Uterus (tissue), 3 donors: ENCODE measurements at regions not wholly inside any gene's neighbourhood (a gene's known extent, or its start where the extent isn't known, plus 50 kb on each side); places are given as distances from the start of the nearest gene placed in this dataset.

Experiments
- DNase-seq, 2 donors: peaks; one replicate each; pipeline ENCODE4 v3.0.0-alpha.2; 2019 to 2020
- H3K27ac ChIP-seq, 2 donors: fragments of 200-600 bp; sonication (generic); 1 replicate in 1 of 2; 2 replicates in 1 of 2; pipeline ENCODE4 v1.5.1; 2016 to 2018
- H3K27me3 ChIP-seq, 2 donors: fragments of 200-600 bp; sonication (generic); one replicate each; pipeline ENCODE4 v1.5.1; 2018 to 2019; ENCODE audit warnings: control low read depth in 1 of 2
- H3K36me3 ChIP-seq, 2 donors: fragments of 200-600 bp; sonication (generic); one replicate each; pipeline ENCODE4 v1.5.1; 2019; ENCODE audit warnings: control low read depth in 1 of 2
- H3K4me1 ChIP-seq, 2 donors: fragments of 200-600 bp; sonication (generic); one replicate each; pipeline ENCODE4 v1.5.1; 2018 to 2019; ENCODE audit warnings: control low read depth in 1 of 2
- H3K4me3 ChIP-seq, 2 donors: fragments of 200-600 bp; sonication (generic); 1 replicate in 1 of 2; 2 replicates in 1 of 2; pipeline ENCODE4 v1.5.1; 2018 to 2019; ENCODE audit warnings: mild to moderate bottlenecking in 1 of 2
- H3K9me3 ChIP-seq, 2 donors: fragments of 200-600 bp; sonication (generic); one replicate each; pipeline ENCODE4 v1.5.1; 2019; ENCODE audit warnings: control low read depth in 1 of 2
- POLR2A ChIP-seq, 2 donors: fragments of 450-650 bp; IDR thresholded peaks; one replicate each; pipeline ENCODE4 v1.6.1; 2016; ENCODE audit warnings: antibody characterized with exemption in 2 of 2, mild to moderate bottlenecking in 1 of 2, moderate library complexity in 1 of 2
- intact Hi-C: fragments of 100-400 bp; cut with DNase I; formaldehyde crosslinking; loops from one replicate; pipeline ENCODE4 v1.15.1; 2023; ENCODE audit warnings: low total_unique reads
- TF ChIP-seq, protein P1 (sequence below), 4 experiments: fragments of 200-600 bp in 2 of 4; fragments of 450-650 bp in 2 of 4; sonication (generic) in 2 of 4; IDR thresholded peaks; one replicate each; pipeline ENCODE4 v1.5.1; 2016 to 2019; ENCODE audit warnings: antibody characterized with exemption in 4 of 4, mild to moderate bottlenecking in 2 of 4, moderate library complexity in 1 of 4
- donor health status: DM: yes; HTN: yes; CAD: no.

DNA sequence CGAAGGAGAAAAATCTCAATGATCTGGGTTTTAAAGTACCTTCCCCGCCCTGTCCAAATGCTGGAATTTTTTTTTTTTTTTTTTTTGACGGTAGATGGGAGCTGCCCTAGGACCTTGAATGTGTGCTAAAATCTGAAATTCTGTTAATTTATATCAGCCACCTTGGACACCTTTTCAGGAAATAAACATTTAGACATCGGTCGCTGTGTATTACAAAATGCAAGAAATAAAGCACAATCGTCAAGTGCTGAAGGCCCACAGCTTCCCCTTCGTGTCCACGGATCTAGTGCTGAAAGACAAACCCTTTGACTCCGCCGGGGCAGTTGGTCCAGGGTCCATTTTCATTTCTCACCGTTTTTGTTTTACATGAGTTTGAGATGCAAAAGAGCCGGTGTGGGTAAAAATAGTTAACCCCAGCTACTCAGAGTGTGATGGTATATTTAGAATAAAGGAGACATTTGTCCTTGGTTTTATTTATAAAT is 90.2 kb upstream of the CHD2 start:
- H3K4me1 ChIP-seq = no peaks in the 10 kb centered on the region
- peak overlapping the region; percentile 42 to 65 for H3K4me3 ChIP-seq
- no peaks in the 10 kb centered on the region for H3K9me3 ChIP-seq
- H3K27me3 ChIP-seq = no peaks in the 10 kb centered on the region
- no peaks in the 10 kb centered on the region for H3K36me3 ChIP-seq
- DNase-seq = peak in 1 of 2 donors; percentile 53
- no peak for TF ChIP-seq POLR2A (IDR thresholded peaks at IDR 0.05)
- TF ChIP-seq, protein P1, sequence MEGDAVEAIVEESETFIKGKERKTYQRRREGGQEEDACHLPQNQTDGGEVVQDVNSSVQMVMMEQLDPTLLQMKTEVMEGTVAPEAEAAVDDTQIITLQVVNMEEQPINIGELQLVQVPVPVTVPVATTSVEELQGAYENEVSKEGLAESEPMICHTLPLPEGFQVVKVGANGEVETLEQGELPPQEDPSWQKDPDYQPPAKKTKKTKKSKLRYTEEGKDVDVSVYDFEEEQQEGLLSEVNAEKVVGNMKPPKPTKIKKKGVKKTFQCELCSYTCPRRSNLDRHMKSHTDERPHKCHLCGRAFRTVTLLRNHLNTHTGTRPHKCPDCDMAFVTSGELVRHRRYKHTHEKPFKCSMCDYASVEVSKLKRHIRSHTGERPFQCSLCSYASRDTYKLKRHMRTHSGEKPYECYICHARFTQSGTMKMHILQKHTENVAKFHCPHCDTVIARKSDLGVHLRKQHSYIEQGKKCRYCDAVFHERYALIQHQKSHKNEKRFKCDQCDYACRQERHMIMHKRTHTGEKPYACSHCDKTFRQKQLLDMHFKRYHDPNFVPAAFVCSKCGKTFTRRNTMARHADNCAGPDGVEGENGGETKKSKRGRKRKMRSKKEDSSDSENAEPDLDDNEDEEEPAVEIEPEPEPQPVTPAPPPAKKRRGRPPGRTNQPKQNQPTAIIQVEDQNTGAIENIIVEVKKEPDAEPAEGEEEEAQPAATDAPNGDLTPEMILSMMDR (IDR thresholded peaks at IDR 0.05) = no peak
- intact Hi-C loops = loop anchor here (5.0 kb wide), 2 partner anchors 92 to 107 kb away; partner anchors contain the start of gene CHD2
- H3K27ac ChIP-seq = peak overlapping the region; percentile 88 to 99

DNA sequence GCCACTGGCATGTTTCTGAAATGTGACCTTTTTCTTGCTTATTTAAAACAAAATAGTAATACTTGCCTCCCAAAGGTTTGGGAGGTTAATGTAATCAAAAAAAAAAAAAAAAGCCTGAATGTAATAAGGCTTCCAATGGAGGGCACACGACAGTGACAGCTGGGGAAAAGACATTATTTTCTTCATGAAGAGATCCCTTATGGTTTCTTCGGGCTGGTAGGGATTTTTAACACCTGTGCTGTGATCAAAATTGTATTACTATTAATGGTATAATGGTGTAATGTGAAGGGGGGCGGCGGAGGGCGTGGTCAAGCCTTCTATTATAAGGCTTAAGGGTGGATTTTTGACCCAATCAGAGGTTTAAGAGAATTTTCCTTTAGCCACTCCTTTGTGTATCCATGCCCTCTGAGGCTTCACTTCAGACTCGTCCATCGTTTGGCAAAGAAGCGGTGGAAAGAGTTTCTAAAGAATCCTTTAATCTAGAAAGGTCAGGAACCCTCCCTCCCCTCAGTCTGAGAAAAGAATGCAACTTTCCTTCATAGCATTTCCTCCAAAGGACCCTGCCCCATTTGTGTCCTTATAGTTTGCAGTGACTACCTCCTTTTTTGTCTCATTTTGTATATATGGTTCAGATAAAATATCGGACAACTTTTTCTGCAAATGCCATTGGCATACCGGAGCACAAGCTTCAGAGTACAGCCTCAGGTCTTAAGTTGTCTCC is 89.5 kb upstream of the CHD2 start:
- H3K4me3 ChIP-seq = peak overlapping the region; percentile 12 to 42
- peak overlapping the region; percentile 88 to 99 for H3K27ac ChIP-seq
- H3K36me3 ChIP-seq = no peaks in the 10 kb centered on the region
- no peaks in the 10 kb centered on the region for H3K4me1 ChIP-seq
- no peaks in the 10 kb centered on the region for H3K27me3 ChIP-seq
- no peaks in the 10 kb centered on the region for H3K9me3 ChIP-seq
- intact Hi-C loops = no loop called here
- TF ChIP-seq POLR2A (IDR thresholded peaks at IDR 0.05) = peak; percentile 12 to 24
- TF ChIP-seq, protein P1 (IDR thresholded peaks at IDR 0.05) = no peak
- peak; percentile 60 to 85 for DNase-seq

DNA sequence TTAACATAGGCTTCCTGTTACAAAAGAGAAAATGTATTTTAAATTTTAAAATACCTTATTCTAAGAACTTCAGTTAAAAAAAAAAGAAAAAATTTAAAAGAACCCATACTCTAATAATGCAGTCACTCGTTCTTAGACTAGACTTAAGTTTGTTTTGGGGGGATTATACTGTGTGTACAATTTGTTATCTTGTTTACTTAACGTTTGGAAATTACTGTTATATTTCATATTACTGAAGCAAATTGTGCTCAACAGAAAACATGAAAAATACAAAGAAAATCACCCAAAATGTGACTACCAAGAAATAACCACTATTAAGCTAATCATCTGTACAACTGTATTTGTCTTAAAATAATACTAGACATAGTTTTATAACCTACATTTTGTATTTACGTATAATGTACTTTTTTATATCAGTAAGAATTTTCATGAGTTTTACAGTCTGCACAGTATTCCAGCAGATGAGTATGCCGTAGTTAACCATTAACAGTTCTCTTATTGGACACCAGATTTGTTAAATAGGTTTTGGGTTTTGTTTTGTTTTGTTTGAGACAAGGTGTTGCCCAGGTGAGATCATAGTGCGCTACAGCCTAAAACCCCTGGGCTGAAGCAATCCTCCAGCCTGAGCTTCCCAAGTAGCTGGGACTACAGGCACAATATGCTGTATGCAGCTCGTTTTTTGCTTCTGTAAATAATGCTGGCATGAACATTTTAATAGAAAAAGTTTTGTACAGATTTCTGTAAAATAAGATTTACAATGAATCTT is 88.8 kb upstream of the CHD2 start:
- Histone ChIP-seq H3K9me3 (no peaks in the 10 kb centered on the region), H3K27me3 (no peaks in the 10 kb centered on the region), H3K27ac (peak overlapping the region; percentile 88 to 99), H3K4me3 (peak overlapping the region; percentile 12 to 42), H3K36me3 (no peaks in the 10 kb centered on the region), H3K4me1 (no peaks in the 10 kb centered on the region)
- DNase-seq = peak in 1 of 2 donors; percentile 13
- intact Hi-C loops = no loop called here
- peak in 1 of 2 donors; percentile 10 for TF ChIP-seq POLR2A (IDR thresholded peaks at IDR 0.05)
- TF ChIP-seq, protein P1 (IDR thresholded peaks at IDR 0.05) = no peak

DNA sequence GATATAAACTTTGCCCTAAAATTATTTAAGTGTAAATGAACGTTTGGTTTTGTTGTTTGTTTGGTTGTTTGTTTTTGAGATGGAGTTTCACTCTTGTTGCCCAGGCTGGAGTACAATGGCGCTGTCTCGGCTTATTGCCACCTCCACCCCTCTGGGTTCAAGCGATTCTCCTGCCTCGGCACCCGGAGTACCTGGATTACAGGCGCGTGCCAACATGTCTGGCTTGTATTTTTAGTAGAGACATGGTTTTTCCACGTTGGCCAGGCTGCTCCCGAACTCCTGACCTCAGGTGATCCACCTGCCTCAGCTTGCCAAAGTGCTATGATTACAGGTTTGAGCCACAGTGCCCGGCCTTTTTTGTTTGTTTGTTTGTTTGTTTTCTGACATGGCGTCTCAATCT is 87.9 kb upstream of the CHD2 start:
- peak in 1 of 2 donors; percentile 20 for DNase-seq
- intact Hi-C loops = no loop called here
- no peak for TF ChIP-seq POLR2A (IDR thresholded peaks at IDR 0.05)
- TF ChIP-seq, protein P1 (IDR thresholded peaks at IDR 0.05) = no peak
- no peak overlapping the region for H3K4me3 ChIP-seq
- no peaks in the 10 kb centered on the region for H3K9me3 ChIP-seq
- H3K36me3 ChIP-seq = no peaks in the 10 kb centered on the region
- no peak overlapping the region for H3K27ac ChIP-seq
- H3K4me1 ChIP-seq = no peaks in the 10 kb centered on the region
- no peaks in the 10 kb centered on the region for H3K27me3 ChIP-seq

DNA sequence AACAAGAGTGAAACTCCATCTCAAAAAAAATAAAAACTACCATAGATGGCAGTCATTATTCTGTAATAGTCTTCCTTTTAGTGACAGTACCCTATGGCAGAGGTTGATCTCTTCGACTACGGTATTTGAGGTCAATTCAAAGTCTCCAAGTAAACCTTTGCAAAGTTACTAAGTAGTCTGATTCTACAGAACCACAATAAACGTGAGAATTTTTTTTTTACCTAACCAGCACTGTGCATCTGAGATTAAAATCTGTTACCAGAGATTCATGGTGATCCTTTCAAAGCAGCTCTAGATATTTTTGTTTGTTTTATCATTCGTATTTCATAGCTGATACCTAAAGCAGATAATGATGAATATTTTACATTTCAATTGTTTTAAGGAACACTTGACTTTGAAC is 86.6 kb upstream of the CHD2 start:
- DNase-seq = no peak
- no peaks in the 10 kb centered on the region for H3K9me3 ChIP-seq
- H3K27me3 ChIP-seq = no peaks in the 10 kb centered on the region
- no peaks in the 10 kb centered on the region for H3K4me1 ChIP-seq
- intact Hi-C loops = no loop called here
- H3K27ac ChIP-seq = no peak overlapping the region
- H3K4me3 ChIP-seq = no peak overlapping the region
- no peaks in the 10 kb centered on the region for H3K36me3 ChIP-seq
- no peak for TF ChIP-seq POLR2A (IDR thresholded peaks at IDR 0.05)
- TF ChIP-seq, protein P1 (IDR thresholded peaks at IDR 0.05) = no peak
